Right forelimb (tissue), 1 donor: ENCODE measurements at regions not wholly inside any gene's neighbourhood (a gene's known extent, or its start where the extent isn't known, plus 50 kb on each side); places are given as distances from the start of the nearest gene placed in this dataset.

Experiments
- DNase-seq: peaks from one replicate; pipeline ENCODE4 v3.0.0-alpha.2; 2018

GRCh38 chr15:29913528-29914135, 91.4 kb upstream of the TJP1 start:
- DNase-seq = no peak

- no peak for DNase-seq
Measured at GRCh38 chr15:29911705-29912104, 89.4 kb upstream of the TJP1 start.

GRCh38 chr15:29910068-29910467, 87.8 kb upstream of the TJP1 start:
- no peak for DNase-seq

- no peak for DNase-seq
Measured at GRCh38 chr15:29904757-29905417, 82.6 kb upstream of the TJP1 start.

- no peak for DNase-seq
Measured at GRCh38 chr15:29903785-29904464, 81.7 kb upstream of the TJP1 start.

- DNase-seq = no peak
Measured at GRCh38 chr15:29903028-29903427, 80.8 kb upstream of the TJP1 start.

- DNase-seq = no peak
Measured at GRCh38 chr15:29900237-29901189, 78.2 kb upstream of the TJP1 start.

- no peak for DNase-seq
Measured at GRCh38 chr15:29896062-29896461, 73.8 kb upstream of the TJP1 start.

GRCh38 chr15:29891096-29891457, 68.8 kb upstream of the TJP1 start:
- DNase-seq = no peak

- no peak for DNase-seq
Measured at GRCh38 chr15:29890336-29891095, 68.2 kb upstream of the TJP1 start.

GRCh38 chr15:29889542-29890329, 67.5 kb upstream of the TJP1 start:
- DNase-seq = no peak

GRCh38 chr15:29888646-29889045, 66.4 kb upstream of the TJP1 start:
- DNase-seq = no peak

GRCh38 chr15:29887721-29888120, 65.5 kb upstream of the TJP1 start:
- no peak for DNase-seq

GRCh38 chr15:29885183-29885582, 62.9 kb upstream of the TJP1 start:
- DNase-seq = no peak

GRCh38 chr15:29883126-29883525, 60.9 kb upstream of the TJP1 start:
- DNase-seq = no peak

GRCh38 chr15:29880886-29881285, 58.6 kb upstream of the TJP1 start:
- no peak for DNase-seq

- DNase-seq = no peak
Measured at GRCh38 chr15:29880341-29880740, 58.1 kb upstream of the TJP1 start.

GRCh38 chr15:29874977-29875376, 52.7 kb upstream of the TJP1 start:
- no peak for DNase-seq

- no peak for DNase-seq
Measured at GRCh38 chr15:29873947-29874411, 51.7 kb upstream of the TJP1 start.

- no peak for DNase-seq
Measured at GRCh38 chr15:29873264-29873663, 51.0 kb upstream of the TJP1 start.

GRCh38 chr15:29872716-29873115, 50.4 kb upstream of the TJP1 start:
- no peak for DNase-seq
